Loucy (cell line): ENCODE measurements at regions not wholly inside any gene's neighbourhood (a gene's known extent, or its start where the extent isn't known, plus 50 kb on each side); places are given as distances from the start of the nearest gene placed in this dataset.

Experiments
- EZH2phosphoT487 ChIP-seq: fragments of 200-600 bp; IDR thresholded peaks from 2 replicates; pipeline ENCODE4 v1.6.1; 2018; ENCODE audit warnings: antibody characterized with exemption, mild to moderate bottlenecking, moderate library complexity, borderline replicate concordance
- TF ChIP-seq, protein P1 (sequence below): fragments of 200-600 bp; sonication (generic); conservative IDR thresholded peaks from 2 replicates; pipeline ENCODE4 v1.5.1; 2014; ENCODE audit warnings: mild to moderate bottlenecking, antibody characterized with exemption, low read length

DNA sequence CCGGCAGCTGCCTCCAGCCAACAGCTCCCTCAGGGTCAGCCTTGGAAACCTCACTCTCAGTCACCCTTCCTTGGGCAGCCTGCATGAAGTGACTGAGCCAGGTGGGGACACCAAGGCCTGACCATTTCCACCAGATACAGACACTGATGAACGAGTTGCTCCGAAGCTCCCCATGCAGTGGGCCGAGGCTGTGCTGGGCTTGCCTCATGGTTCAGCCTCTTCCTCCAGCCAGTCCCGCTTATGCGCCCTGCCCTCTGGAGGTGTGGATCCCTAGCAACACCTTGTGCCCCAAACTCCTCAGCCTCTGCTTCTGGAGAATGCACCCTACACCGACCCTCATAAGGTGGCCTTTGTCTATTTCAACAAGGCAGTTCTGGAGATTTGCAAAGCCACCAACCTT is 236.0 kb downstream of the RRAGC start:
- TF ChIP-seq, protein P1, sequence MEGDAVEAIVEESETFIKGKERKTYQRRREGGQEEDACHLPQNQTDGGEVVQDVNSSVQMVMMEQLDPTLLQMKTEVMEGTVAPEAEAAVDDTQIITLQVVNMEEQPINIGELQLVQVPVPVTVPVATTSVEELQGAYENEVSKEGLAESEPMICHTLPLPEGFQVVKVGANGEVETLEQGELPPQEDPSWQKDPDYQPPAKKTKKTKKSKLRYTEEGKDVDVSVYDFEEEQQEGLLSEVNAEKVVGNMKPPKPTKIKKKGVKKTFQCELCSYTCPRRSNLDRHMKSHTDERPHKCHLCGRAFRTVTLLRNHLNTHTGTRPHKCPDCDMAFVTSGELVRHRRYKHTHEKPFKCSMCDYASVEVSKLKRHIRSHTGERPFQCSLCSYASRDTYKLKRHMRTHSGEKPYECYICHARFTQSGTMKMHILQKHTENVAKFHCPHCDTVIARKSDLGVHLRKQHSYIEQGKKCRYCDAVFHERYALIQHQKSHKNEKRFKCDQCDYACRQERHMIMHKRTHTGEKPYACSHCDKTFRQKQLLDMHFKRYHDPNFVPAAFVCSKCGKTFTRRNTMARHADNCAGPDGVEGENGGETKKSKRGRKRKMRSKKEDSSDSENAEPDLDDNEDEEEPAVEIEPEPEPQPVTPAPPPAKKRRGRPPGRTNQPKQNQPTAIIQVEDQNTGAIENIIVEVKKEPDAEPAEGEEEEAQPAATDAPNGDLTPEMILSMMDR, result no peak
- no peak for TF ChIP-seq EZH2phosphoT487
